NAMALWA (cell line): ENCODE measurements at regions not wholly inside any gene's neighbourhood (a gene's known extent, or its start where the extent isn't known, plus 50 kb on each side); places are given as distances from the start of the nearest gene placed in this dataset.

Source experiments
- DNase-seq: peaks from one replicate; pipeline ENCODE4 v3.0.0-alpha.2; 2015; ENCODE audit warnings: low spot score

- DNase-seq = no peak
These were observed 80.4 kb upstream of the ADAMTSL1 start for GRCh38 chr9:18393340-18394130.

- no peak for DNase-seq
These were observed 79.1 kb upstream of the ADAMTSL1 start for GRCh38 chr9:18394847-18395351.

- DNase-seq = peak; percentile 27
These were observed 77.7 kb upstream of the ADAMTSL1 start for GRCh38 chr9:18396102-18396728.

- DNase-seq = no peak
These were observed 76.9 kb upstream of the ADAMTSL1 start for GRCh38 chr9:18397076-18397475.

- DNase-seq = no peak
These were observed 75.9 kb upstream of the ADAMTSL1 start for GRCh38 chr9:18398038-18398437.

- DNase-seq = no peak
These were observed 69.4 kb upstream of the ADAMTSL1 start for GRCh38 chr9:18404434-18405029.

GRCh38 chr9:18405240-18405639, 68.7 kb upstream of the ADAMTSL1 start:
- no peak for DNase-seq

GRCh38 chr9:18410983-18411382, 63.0 kb upstream of the ADAMTSL1 start:
- DNase-seq = no peak

GRCh38 chr9:18421391-18421790, 52.6 kb upstream of the ADAMTSL1 start:
- no peak for DNase-seq

GRCh38 chr9:18422296-18423036, 51.5 kb upstream of the ADAMTSL1 start:
- DNase-seq = no peak

GRCh38 chr9:18423791-18424531, 50.0 kb upstream of the ADAMTSL1 start:
- no peak for DNase-seq
